ENCODE measurements at regions not wholly inside any gene's neighbourhood (a gene's known extent, or its start where the extent isn't known, plus 50 kb on each side); places are given as distances from the start of the nearest gene placed in this dataset.

DNA sequence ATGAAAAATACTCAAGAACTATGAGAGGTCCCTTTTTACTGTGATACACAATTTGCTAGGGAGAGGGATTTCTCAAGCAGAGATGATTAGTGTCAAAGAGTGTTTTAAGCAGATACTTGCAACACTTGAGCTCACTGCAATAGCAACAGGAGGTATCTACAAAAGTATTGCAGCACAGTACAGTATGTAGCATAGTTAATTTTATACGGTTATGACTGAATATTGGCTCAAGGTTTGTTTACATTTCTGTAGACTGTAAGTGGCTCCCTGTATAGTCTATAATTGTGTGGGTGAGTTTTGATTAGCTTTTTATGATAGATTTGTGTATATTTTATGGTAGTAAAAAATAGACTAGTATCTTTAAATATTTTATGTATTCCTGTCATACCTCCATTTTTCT is 1177.2 kb downstream of the TECRL start:
- TF ChIP-seq POLR2AphosphoS5 (IDR thresholded peaks at IDR 0.05; ENCODE audit: borderline replicate concordance, low read depth, low read length) (no peak; the same call in 1 of the 2 replicates), EZH2 (IDR thresholded peaks at IDR 0.05) (no peak), FOXP2 (optimal IDR thresholded peaks at IDR 0.05; ENCODE audit: control extremely low read depth, extremely low read length, insufficient read depth) (no peak)

Data from SK-N-MC (cell line).